ENCODE measurements at regions not wholly inside any gene's neighbourhood (a gene's known extent, or its start where the extent isn't known, plus 50 kb on each side); places are given as distances from the start of the nearest gene placed in this dataset.
"Not testable (repeated sequence)": the region's sequence is repeated elsewhere in the genome, so short reads cannot be mapped to it uniquely, and the experiment has no call there.

DNA sequence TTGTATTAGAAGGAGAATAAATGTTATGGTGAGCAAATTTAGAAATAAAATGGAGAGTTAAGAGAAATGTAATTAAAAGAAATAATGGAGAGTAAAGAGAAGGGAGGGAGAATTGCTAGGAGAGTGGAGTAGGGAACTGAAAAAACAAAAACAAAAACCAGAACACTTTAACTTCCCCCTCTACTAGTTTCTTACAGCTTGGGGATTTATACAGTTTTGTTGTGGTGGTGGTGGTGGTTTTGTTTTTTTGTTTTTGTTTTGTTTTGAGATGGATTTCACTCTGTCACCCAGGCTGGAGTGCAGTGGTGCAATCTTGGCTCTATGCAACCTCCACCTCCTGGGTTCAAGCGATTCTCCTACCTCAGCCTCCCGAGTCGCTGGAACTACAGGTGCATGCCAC is 322.4 kb downstream of the TMEM167A start:
- DNase-seq (ENCODE audit: low read depth in 2 of 2): no peak

GRCh38 chr5:82754036-82754746 is 323.0 kb downstream of the TMEM167A start:
- DNase-seq (ENCODE audit: low read depth in 2 of 2): no peak

- DNase-seq (ENCODE audit: low read depth in 2 of 2): no peak
Measured at GRCh38 chr5:82753374-82753773, 323.8 kb downstream of the TMEM167A start.

- no peak for DNase-seq (ENCODE audit: low read depth in 2 of 2)
Measured at GRCh38 chr5:82749461-82749820, 327.8 kb downstream of the TMEM167A start.

DNA sequence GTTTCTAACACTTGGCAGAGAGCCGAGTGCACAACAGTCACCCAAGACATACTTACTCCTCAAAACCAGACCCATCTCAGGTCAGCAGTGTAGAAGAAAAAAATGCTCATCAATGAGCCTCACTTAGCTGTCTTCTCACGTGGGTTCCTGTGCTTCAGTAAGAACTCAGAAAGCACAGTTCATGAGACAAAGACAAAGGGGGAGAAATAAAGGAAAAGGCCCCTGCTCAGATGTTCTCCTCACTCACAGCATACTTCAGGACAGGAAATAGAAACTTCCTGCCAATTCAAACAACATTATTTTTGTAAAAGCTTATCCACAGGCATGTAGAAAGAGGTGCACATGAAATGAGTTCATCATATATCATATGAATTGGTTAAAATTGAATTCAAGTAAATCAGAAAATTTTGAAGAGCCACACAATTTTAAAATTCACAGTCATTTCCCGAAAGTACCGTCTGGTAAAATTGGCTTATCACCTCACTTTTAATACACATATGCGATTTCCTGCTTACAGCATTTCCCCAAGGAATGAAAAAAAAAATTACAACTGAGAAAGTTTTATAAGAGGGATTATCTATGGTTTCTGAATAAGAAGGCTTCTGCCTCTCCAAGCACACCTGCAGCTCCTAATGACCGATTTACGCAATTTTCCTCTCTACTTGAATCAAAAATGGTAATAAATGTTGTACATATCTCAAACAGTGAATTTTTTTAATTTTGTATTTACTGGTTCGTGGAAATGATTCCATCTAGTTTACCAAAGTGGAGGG is 328.3 kb downstream of the TMEM167A start:
- no peak for DNase-seq (ENCODE audit: low read depth in 2 of 2)

DNA sequence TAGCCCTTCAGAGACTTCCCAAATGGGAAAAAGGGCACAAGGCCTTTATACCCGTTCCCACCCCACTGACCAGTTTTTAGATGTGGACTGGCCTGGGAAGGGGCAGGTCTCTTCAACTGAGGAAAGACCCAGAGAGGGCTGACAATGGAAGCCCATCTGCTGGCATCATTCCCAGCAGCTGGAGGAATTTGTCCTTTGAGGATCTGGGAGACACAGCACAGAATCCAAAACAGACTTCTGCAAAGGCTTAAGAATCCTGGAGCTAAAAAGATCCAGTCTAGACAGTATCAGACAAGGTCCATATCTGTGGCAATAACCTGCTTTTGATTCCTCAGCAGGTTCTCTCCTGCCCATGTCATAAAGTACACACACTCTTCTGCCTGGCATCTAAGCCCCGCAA is 329.2 kb downstream of the TMEM167A start:
- DNase-seq (ENCODE audit: low read depth in 2 of 2): no peak

DNA sequence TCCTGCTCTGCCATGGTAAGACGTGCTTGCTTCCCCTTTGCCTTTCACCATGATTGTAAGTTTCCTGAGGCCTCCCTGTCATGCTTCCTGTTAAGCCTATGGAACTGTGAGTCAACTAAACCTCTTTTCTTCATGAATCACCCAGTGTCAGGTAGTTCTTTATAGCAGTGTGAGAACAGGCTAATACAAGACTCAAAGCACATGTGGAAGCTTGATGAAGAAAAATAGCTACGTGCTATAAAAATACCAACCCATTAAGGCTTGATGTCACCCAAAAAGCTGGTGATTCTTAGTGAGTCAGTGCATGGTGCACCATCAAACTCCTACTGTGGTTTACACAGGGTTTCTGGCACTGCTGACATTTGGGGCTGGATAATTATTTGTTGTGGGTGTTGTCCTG is 332.2 kb downstream of the TMEM167A start:
- DNase-seq (ENCODE audit: low read depth in 2 of 2): no peak

DNA sequence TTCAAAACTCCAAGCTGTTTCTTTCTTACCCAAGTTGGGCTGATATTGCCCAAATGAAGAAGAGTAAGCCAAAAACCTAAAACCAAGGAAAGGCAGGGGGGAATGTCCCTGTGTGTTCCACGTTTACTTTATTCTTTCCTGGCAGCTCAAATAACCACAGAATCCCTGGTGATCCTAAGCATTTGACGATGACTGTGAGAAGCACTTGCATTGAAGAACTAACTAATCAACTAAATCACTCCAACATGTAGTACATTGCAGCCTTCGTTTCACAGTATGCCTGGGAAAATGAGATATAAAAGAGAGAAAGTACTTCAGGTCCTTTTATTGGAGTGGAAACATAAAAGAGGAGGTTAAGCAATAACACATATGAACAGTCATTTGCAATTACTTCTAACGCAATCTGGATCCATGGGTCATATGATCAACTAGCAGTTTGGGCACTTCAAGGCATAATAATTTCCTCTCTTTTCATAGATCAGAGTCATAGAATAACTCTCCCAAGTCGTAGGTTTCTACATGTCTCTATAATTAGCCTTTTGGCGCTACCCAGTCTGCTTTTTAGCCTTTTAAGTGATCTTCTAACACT is 338.4 kb downstream of the TMEM167A start:
- DNase-seq (ENCODE audit: low read depth in 2 of 2): no peak

GRCh38 chr5:82735160-82735789 is 341.9 kb downstream of the TMEM167A start:
- no peak for DNase-seq (ENCODE audit: low read depth in 2 of 2)

- DNase-seq (ENCODE audit: low read depth in 2 of 2): no peak
Measured at GRCh38 chr5:82734347-82734746, 342.8 kb downstream of the TMEM167A start.

DNA sequence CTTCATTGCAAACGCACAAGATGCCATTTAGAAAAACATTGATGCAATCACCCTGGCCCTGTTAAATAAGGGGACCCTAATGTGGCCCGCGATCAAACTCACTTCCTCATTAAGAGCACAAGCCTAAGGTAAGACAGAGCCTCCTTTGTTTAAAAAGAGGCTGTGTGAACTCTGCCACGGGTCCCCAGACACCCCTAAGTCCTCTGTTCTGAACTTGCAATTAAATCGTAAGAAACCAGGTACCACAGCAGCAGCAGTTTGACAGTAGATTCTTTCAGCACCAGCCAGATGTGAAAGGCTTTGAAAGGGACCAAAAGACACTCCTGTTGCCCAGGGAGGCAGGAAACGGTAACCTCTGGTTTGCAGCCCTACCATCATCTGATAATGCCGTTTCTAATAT is 346.3 kb downstream of the TMEM167A start:
- no peak for DNase-seq (ENCODE audit: low read depth in 2 of 2)

GRCh38 chr5:82728926-82729702 is 348.1 kb downstream of the TMEM167A start:
- no peak for DNase-seq (ENCODE audit: low read depth in 2 of 2)

GRCh38 chr5:82723168-82723567 is 354.0 kb downstream of the TMEM167A start:
- no peak for DNase-seq (ENCODE audit: low read depth in 2 of 2)

- DNase-seq (ENCODE audit: low read depth in 2 of 2): no peak
Measured at GRCh38 chr5:82721087-82721410, 356.1 kb downstream of the TMEM167A start.

- DNase-seq (ENCODE audit: low read depth in 2 of 2): no peak
Measured at GRCh38 chr5:82720213-82721086, 356.7 kb downstream of the TMEM167A start.

- no peak for DNase-seq (ENCODE audit: low read depth in 2 of 2)
Measured at GRCh38 chr5:82719368-82719767, 357.8 kb downstream of the TMEM167A start.

GRCh38 chr5:82717738-82718137 is 359.5 kb downstream of the TMEM167A start:
- no peak for DNase-seq (ENCODE audit: low read depth in 2 of 2)

DNA sequence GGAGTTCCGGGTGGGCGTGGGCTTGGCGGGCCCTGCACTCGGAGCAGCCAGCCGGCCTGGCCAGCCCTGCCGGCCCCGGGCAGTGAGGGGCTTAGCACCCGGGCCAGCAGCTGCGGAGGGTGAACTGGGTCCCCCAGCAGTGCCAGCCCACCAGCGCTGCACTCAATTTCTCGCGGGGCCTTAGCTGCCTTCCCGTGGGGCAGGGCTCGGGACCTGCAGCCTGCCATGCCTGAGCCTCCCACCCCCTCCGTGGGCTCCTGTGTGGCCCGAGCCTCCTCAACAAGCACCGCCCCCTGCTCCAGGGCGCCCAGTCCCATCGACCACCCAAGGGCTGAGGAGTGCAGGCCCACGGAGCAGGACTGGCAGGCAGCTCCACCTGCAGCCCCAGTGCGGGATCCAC is 362.5 kb downstream of the TMEM167A start:
- DNase-seq (ENCODE audit: low read depth in 2 of 2): not testable (repeated sequence)

DNA sequence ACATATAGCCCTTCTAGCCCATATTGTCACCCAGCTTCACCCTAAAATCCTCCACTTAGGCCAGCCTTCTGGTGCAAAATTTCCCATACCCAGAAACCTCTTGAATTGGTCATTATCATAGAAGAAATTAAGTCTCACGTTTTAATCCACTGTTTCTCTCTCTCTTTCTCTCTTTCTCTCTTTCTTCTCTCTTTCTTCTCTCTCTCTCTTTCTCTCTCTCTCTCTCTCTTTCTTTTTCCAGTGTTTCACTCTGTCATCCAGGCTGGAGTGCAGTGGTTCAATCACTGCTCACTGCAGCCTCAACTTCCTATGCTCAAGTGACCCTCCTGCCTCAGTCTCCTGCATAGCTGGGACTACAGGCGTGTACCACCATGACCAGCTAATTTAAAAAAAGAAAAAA is 363.4 kb downstream of the TMEM167A start:
- DNase-seq (ENCODE audit: low read depth in 2 of 2): no peak

DNA sequence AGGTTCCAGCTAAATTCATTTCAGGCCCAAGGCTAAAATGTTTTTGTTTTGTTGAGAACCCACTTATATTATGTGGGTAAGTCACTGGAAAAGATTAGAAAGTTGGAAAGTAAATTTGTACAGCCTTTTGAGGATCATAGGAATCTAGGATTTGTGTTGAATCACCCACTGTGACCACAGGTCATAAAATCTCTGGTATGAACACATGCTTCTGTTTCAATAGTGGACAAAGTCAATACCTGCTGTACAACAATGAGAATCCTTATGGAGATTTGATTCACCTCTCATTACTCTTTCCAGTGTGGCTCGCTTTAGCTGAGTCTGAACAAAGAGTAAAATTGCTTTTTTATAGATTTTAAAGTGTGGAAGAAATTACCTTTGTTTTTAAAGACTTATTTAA is 369.5 kb downstream of the TMEM167A start:
- no peak for DNase-seq (ENCODE audit: low read depth in 2 of 2)

GRCh38 chr5:82704381-82704780 is 372.8 kb downstream of the TMEM167A start:
- DNase-seq (ENCODE audit: low read depth in 2 of 2): no peak
